GM18511 (cell line): ENCODE measurements at regions not wholly inside any gene's neighbourhood (a gene's known extent, or its start where the extent isn't known, plus 50 kb on each side); places are given as distances from the start of the nearest gene placed in this dataset.

ENCODE experiments used
- ATAC-seq: cut with Tn5 transposase; IDR thresholded peaks from one replicate; pipeline ENCODE4 v1.9.1; 2021; ENCODE audit warnings: mild to moderate bottlenecking, moderate library complexity; ENCODE audit not compliant: unreplicated experiment

- no peak for ATAC-seq
These were observed 477.7 kb upstream of the TPK1 start for GRCh38 chr7:145313551-145313950.

GRCh38 chr7:145293754-145294153 lies 457.9 kb upstream of the TPK1 start:
- ATAC-seq, result no peak

- ATAC-seq, result no peak
These were observed 457.4 kb upstream of the TPK1 start for GRCh38 chr7:145293228-145293701.

- no peak for ATAC-seq
These were observed 453.5 kb upstream of the TPK1 start for GRCh38 chr7:145289384-145289783.

GRCh38 chr7:145276118-145276517 lies 440.3 kb upstream of the TPK1 start:
- ATAC-seq, result no peak

- ATAC-seq, result no peak
These were observed 433.7 kb upstream of the TPK1 start for GRCh38 chr7:145269418-145270161.

GRCh38 chr7:145265180-145265579 lies 429.3 kb upstream of the TPK1 start:
- ATAC-seq, result no peak

- ATAC-seq, result peak; percentile 97
These were observed 428.0 kb upstream of the TPK1 start for GRCh38 chr7:145263886-145264285.

- ATAC-seq, result no peak
These were observed 416.2 kb upstream of the TPK1 start for GRCh38 chr7:145252031-145252430.

- ATAC-seq, result no peak
These were observed 388.9 kb upstream of the TPK1 start for GRCh38 chr7:145224775-145225174.

GRCh38 chr7:145219461-145219860 lies 383.6 kb upstream of the TPK1 start:
- ATAC-seq, result no peak

GRCh38 chr7:145216866-145217265 lies 381.0 kb upstream of the TPK1 start:
- ATAC-seq, result no peak

GRCh38 chr7:145212050-145212449 lies 376.2 kb upstream of the TPK1 start:
- no peak for ATAC-seq

- ATAC-seq, result no peak
These were observed 375.4 kb upstream of the TPK1 start for GRCh38 chr7:145211211-145211610.

GRCh38 chr7:145193951-145194350 lies 358.1 kb upstream of the TPK1 start:
- ATAC-seq, result no peak

- no peak for ATAC-seq
These were observed 349.1 kb upstream of the TPK1 start for GRCh38 chr7:145184956-145185355.

- peak; percentile 40 for ATAC-seq
These were observed 347.2 kb upstream of the TPK1 start for GRCh38 chr7:145183069-145183468.

GRCh38 chr7:145175366-145175765 lies 339.5 kb upstream of the TPK1 start:
- no peak for ATAC-seq

- no peak for ATAC-seq
These were observed 334.1 kb upstream of the TPK1 start for GRCh38 chr7:145169908-145170307.

GRCh38 chr7:145168879-145169278 lies 333.0 kb upstream of the TPK1 start:
- ATAC-seq, result no peak

GRCh38 chr7:145168427-145168826 lies 332.6 kb upstream of the TPK1 start:
- ATAC-seq, result no peak

GRCh38 chr7:145156834-145157233 lies 321.0 kb upstream of the TPK1 start:
- no peak for ATAC-seq

- no peak for ATAC-seq
These were observed 316.7 kb upstream of the TPK1 start for GRCh38 chr7:145152589-145152988.
